IMR-90 (cell line): ENCODE measurements at regions not wholly inside any gene's neighbourhood (a gene's known extent, or its start where the extent isn't known, plus 50 kb on each side); places are given as distances from the start of the nearest gene placed in this dataset.
"Not testable (repeated sequence)": the region's sequence is repeated elsewhere in the genome, so short reads cannot be mapped to it uniquely, and the experiment has no call there.

Source experiments
- ATAC-seq: fragments of 200-7000 bp; cut with Tn5 transposase; 2 replicates; pipeline ENCODE4 v1.9.1; 2020; ENCODE audit warnings: low read depth, mild to moderate bottlenecking, moderate library complexity
- BruUV-seq: library from RNA; stranded (reverse); fragments of 400-500 nt; replicated peaks from 2 replicates; lab custom pipeline; 2021; lab: Mats Ljungman, UMichigan
- CTCF ChIA-PET: fragments of 300-600 bp; formaldehyde crosslinking; extraction: SDS; loops from one replicate; lab custom pipeline; 2021; ENCODE audit warnings: antibody characterized with exemption; lab: Yijun Ruan, JAX
- POLR2A ChIA-PET: fragments of 300-600 bp; sonication (Branson Sonifier 250); formaldehyde crosslinking; loops from one replicate; lab custom pipeline; 2022; ENCODE audit warnings: antibody characterized with exemption; ENCODE audit not compliant: unreplicated experiment; lab: Charles Lee
- DNase-seq: peaks from one replicate; pipeline ENCODE4 v3.0.0; 2013
- H2AFZ ChIP-seq: replicated peaks from 2 replicates; pipeline ENCODE3; 2013; ENCODE audit warnings: low read length, mild to moderate bottlenecking; ENCODE audit not compliant: poor library complexity
- H2AK5ac ChIP-seq: 2 replicates; pipeline ENCODE4 v1.6.1; 2013; ENCODE audit warnings: low read depth, low read length, inconsistent platforms
- H2AK9ac ChIP-seq: replicated peaks from 2 replicates; pipeline ENCODE3; 2013; ENCODE audit warnings: mild to moderate bottlenecking, low read depth, low read length, moderate library complexity; ENCODE audit not compliant: poor library complexity
- H2BK120ac ChIP-seq: 2 replicates; pipeline ENCODE4 v1.6.1; 2013; ENCODE audit warnings: low read depth, low read length, inconsistent platforms
- H2BK15ac ChIP-seq: 3 replicates; pipeline ENCODE4 v1.6.1; 2013; ENCODE audit warnings: low read depth, low read length, inconsistent platforms
- H2BK20ac ChIP-seq: 2 replicates; pipeline ENCODE4 v1.6.1; 2013; ENCODE audit warnings: low read depth, mild to moderate bottlenecking, inconsistent platforms, low read length, moderate library complexity
- H2BK5ac ChIP-seq: 2 replicates; pipeline ENCODE4 v1.6.1; 2013; ENCODE audit warnings: mild to moderate bottlenecking, low read depth, low read length, inconsistent platforms; ENCODE audit not compliant: poor library complexity, severe bottlenecking
- H3K14ac ChIP-seq: replicated peaks from 2 replicates; pipeline ENCODE4 v1.6.1; 2013; ENCODE audit warnings: low read depth, low read length, inconsistent platforms
- H3K18ac ChIP-seq: 2 replicates; pipeline ENCODE4 v1.6.1; 2013; ENCODE audit warnings: low read depth, low read length, control low read depth
- H3K23ac ChIP-seq: 2 replicates; pipeline ENCODE4 v1.6.1; 2013; ENCODE audit warnings: low read depth, low read length, inconsistent platforms
- H3K27ac ChIP-seq: 2 replicates; pipeline ENCODE4 v1.5.1; 2013; ENCODE audit warnings: mild to moderate bottlenecking, control low read depth, low read length; ENCODE audit not compliant: insufficient read depth
- H3K27me3 ChIP-seq: 2 replicates; pipeline ENCODE4 v1.6.1; 2013; ENCODE audit warnings: low read length; ENCODE audit not compliant: control insufficient read depth, insufficient read depth
- H3K36me3 ChIP-seq: 2 replicates; pipeline ENCODE4 v1.6.1; 2013; ENCODE audit warnings: low read length, mixed read lengths; ENCODE audit not compliant: control insufficient read depth, insufficient read depth
- H3K4ac ChIP-seq: 2 replicates; pipeline ENCODE4 v1.6.1; 2013; ENCODE audit warnings: low read depth, low read length, inconsistent platforms
- H3K4me1 ChIP-seq: 2 replicates; pipeline ENCODE4 v1.6.1; 2013; ENCODE audit warnings: low read length, mixed read lengths; ENCODE audit not compliant: control insufficient read depth, insufficient read depth
- H3K4me2 ChIP-seq: 2 replicates; pipeline ENCODE4 v1.6.1; 2013; ENCODE audit warnings: low read depth, mild to moderate bottlenecking, control low read depth, low read length, moderate library complexity
- H3K4me3 ChIP-seq: 2 replicates; pipeline ENCODE4 v1.5.1; 2013; ENCODE audit warnings: low read depth, mild to moderate bottlenecking, control low read depth, low read length, moderate library complexity; ENCODE audit not compliant: insufficient read depth
- H3K56ac ChIP-seq: 2 replicates; pipeline ENCODE4 v1.6.1; 2013; ENCODE audit warnings: low read length, inconsistent platforms; ENCODE audit not compliant: insufficient read depth; ENCODE audit errors: extremely low read depth
- H3K79me1 ChIP-seq, 2 experiments: 2 replicates each; pipeline ENCODE4 v1.6.1; 2013; ENCODE audit warnings: low read length in 2 of 2, inconsistent platforms in 1 of 2, low read depth in 1 of 2
- H3K9ac ChIP-seq: 2 replicates; pipeline ENCODE4 v1.6.1; 2013; ENCODE audit warnings: low read depth, low read length, control low read depth
- H3K9me1 ChIP-seq: 2 replicates; pipeline ENCODE4 v1.6.1; 2013; ENCODE audit warnings: low read length, inconsistent platforms; ENCODE audit not compliant: insufficient read depth
- H3K9me3 ChIP-seq: 2 replicates; pipeline ENCODE4 v1.6.1; 2013; ENCODE audit warnings: low read length; ENCODE audit not compliant: control insufficient read depth, insufficient read depth
- H4K20me1 ChIP-seq: 2 replicates; pipeline ENCODE4 v1.6.1; 2013; ENCODE audit warnings: low read length, inconsistent platforms; ENCODE audit not compliant: insufficient read depth
- H4K5ac ChIP-seq: 2 replicates; pipeline ENCODE4 v1.6.1; 2013; ENCODE audit warnings: mild to moderate bottlenecking, low read depth, low read length, control low read depth
- H4K8ac ChIP-seq, 2 experiments: 2 replicates each; pipeline ENCODE4 v1.6.1; 2013; ENCODE audit warnings: low read depth in 2 of 2, low read length in 2 of 2, control low read depth in 1 of 2, inconsistent platforms in 1 of 2
- H4K91ac ChIP-seq: 2 replicates; pipeline ENCODE4 v1.6.1; 2013; ENCODE audit warnings: low read depth, low read length, inconsistent platforms; ENCODE audit not compliant: insufficient read depth
- WGBS, 2 experiments: methylation state at CpG; one replicate each; pipeline versions ENCODE4 v1.1.5 to v1.1.7; 2013; ENCODE audit warnings: missing lambda C conversion rate in 2 of 2; ENCODE audit not compliant: insufficient read length in 1 of 2; ENCODE audit errors: extremely low coverage in 2 of 2; 5-methylcytosine and 5-hydroxymethylcytosine counted together
- dilution Hi-C: fragments of 300-500 bp; cut with HindIII; formaldehyde crosslinking; loops from one replicate; pipeline ENCODE4 v1.14.3; 2018; ENCODE audit warnings: low sequenced_read_pairs; ENCODE audit not compliant: unreplicated experiment
- in situ Hi-C: fragments of 300-500 bp; cut with MboI; formaldehyde crosslinking; loops from 3 replicates; pipeline ENCODE4 v1.14.3; 2019; ENCODE audit warnings: low sequenced_read_pairs, inconsistent platforms, mixed read lengths
- intact Hi-C: fragments of 100-400 bp; cut with micrococcal nuclease; formaldehyde crosslinking; loops from 2 replicates; pipeline ENCODE4 v1.10.0; 2022

DNA sequence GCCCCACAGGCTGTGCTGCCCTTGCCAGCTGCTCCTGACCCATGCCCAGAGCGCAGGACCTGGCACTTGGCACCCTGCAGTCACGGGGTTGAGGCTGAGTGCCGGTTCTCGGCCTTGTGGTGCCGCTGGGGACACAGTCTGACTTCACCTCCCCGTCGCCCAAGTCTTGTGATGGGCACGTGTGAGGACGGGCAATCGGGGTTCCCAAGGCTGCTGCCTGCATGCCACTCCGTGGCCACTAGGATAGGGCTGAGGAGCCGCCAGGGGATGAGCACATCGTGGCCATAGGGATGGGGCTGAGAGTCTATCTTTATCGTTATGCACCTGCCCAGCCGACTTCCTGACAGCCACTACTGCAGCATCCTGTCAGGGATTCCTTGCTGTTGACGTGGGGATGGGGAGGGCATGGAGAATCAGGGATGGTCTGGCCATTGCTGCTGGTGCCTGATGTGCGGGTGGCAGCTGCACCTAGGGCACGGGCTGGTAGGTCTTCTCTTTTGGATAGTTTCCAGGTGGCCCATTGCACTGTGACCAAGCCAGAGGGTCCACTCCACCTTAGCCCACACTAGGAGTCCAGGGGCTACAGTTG, 243.5 kb downstream of the FOXD4L6 start:
- not testable (repeated sequence) for H2AK9ac ChIP-seq

More for the DNA sequence above, 243.5 kb downstream of the FOXD4L6 start:
- H2AFZ ChIP-seq, H2BK20ac ChIP-seq, H3K18ac ChIP-seq, DNase-seq, H3K9ac ChIP-seq, H3K14ac ChIP-seq, H3K4ac ChIP-seq, H2BK120ac ChIP-seq, H3K36me3 ChIP-seq, H3K9me1 ChIP-seq, H4K20me1 ChIP-seq, H3K4me1 ChIP-seq, H2AK5ac ChIP-seq, CTCF ChIA-PET, H4K91ac ChIP-seq, ATAC-seq, H2BK5ac ChIP-seq, POLR2A ChIA-PET, H4K8ac ChIP-seq, H2BK15ac ChIP-seq, H3K27ac ChIP-seq, H3K4me3 ChIP-seq, in situ Hi-C loops, H3K56ac ChIP-seq, intact Hi-C loops, H3K23ac ChIP-seq, H3K4me2 ChIP-seq, dilution Hi-C loops, H3K79me1 ChIP-seq, H3K27me3 ChIP-seq, BruUV-seq, H4K5ac ChIP-seq: not testable (repeated sequence)
- peaks cover 34% of the 10 kb centered on the region for H3K9me3 ChIP-seq
- 66% methylated on average over 11 of the region's 18 CpGs; no CpG with 5 or more reads in 1 of the 2 experiments for WGBS, 2 experiments
